ENCODE measurements at regions not wholly inside any gene's neighbourhood (a gene's known extent, or its start where the extent isn't known, plus 50 kb on each side); places are given as distances from the start of the nearest gene placed in this dataset.

- 53 to 60% methylated on average over 7 of the region's 7 CpGs for WGBS, 2 donors
- Histone ChIP-seq H3K4me1 (peaks cover 0 to 4% (median 2%) of the 10 kb centered on the region in 4 donors), H3K36me3 (no peaks in the 10 kb centered on the region), H3K4me3 (no peak overlapping the region), H3K9me3 (no peaks in the 10 kb centered on the region), H3K27me3 (no peaks in the 10 kb centered on the region), H3K27ac (peak overlapping the region in 2 of 4 donors; percentile 0 to 34)
- TF ChIP-seq EP300 (IDR thresholded peaks at IDR 0.05) (no peak), CTCF (IDR thresholded peaks at IDR 0.05) (no peak), POLR2AphosphoS5 (IDR thresholded peaks at IDR 0.05) (no peak), POLR2A (IDR thresholded peaks at IDR 0.05) (no peak)
- no peak for DNase-seq
- intact Hi-C loops (cut with DNase I): no loop called here
Measured at GRCh38 chr16:66150698-66151482, 215.6 kb upstream of the CDH5 start.

- H3K27me3 ChIP-seq: no peaks in the 10 kb centered on the region
- intact Hi-C loops (cut with DNase I): no loop called here
- TF ChIP-seq CTCF (IDR thresholded peaks at IDR 0.05): no peak
- no peak for TF ChIP-seq EP300 (IDR thresholded peaks at IDR 0.05)
- TF ChIP-seq POLR2AphosphoS5 (IDR thresholded peaks at IDR 0.05): no peak
- TF ChIP-seq POLR2A (IDR thresholded peaks at IDR 0.05): no peak
- H3K9me3 ChIP-seq: no peaks in the 10 kb centered on the region
- H3K36me3 ChIP-seq: no peaks in the 10 kb centered on the region
- no peak overlapping the region for H3K4me3 ChIP-seq
- no peaks in the 10 kb centered on the region for H3K4me1 ChIP-seq
- DNase-seq: no peak
- no peak overlapping the region for H3K27ac ChIP-seq
- WGBS, 2 donors: 86 to 88% methylated on average over 6 of the region's 6 CpGs
Measured at GRCh38 chr16:66147291-66147690, 219.2 kb upstream of the CDH5 start.

GRCh38 chr16:66146798-66147197, 219.7 kb upstream of the CDH5 start:
- Histone ChIP-seq H3K27ac (no peak overlapping the region), H3K9me3 (no peaks in the 10 kb centered on the region), H3K36me3 (no peaks in the 10 kb centered on the region), H3K4me1 (no peaks in the 10 kb centered on the region), H3K4me3 (no peak overlapping the region), H3K27me3 (no peaks in the 10 kb centered on the region)
- intact Hi-C loops (cut with DNase I): no loop called here
- DNase-seq: no peak
- 88 to 89% methylated on average over 9 of the region's 9 CpGs for WGBS, 2 donors
- TF ChIP-seq POLR2AphosphoS5 (IDR thresholded peaks at IDR 0.05) (no peak), POLR2A (IDR thresholded peaks at IDR 0.05) (no peak), CTCF (IDR thresholded peaks at IDR 0.05) (no peak), EP300 (IDR thresholded peaks at IDR 0.05) (no peak)

DNA sequence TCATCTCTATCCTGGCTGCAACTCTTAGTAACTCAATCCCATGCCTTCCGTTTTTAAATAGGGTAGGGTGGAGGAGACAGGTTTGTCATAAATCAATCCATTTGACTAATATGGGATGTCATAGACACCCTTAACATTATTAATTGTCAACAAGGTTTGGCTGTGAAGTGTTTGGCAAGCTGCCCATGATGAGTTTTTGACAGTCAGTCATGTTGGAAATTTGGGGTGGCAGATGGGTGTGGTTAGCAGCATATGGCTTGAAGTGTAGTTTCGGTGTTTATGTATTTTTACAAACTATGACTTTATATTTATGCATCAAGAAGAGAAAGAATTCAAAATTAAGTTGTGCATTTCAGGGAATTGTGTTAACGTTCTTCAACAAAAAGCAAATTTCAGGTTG, 221.8 kb upstream of the CDH5 start:
- 86 to 93% methylated on average over 3 of the region's 3 CpGs for WGBS, 2 donors
- DNase-seq: no peak
- TF ChIP-seq CTCF (IDR thresholded peaks at IDR 0.05): no peak
- no peak for TF ChIP-seq POLR2A (IDR thresholded peaks at IDR 0.05)
- TF ChIP-seq POLR2AphosphoS5 (IDR thresholded peaks at IDR 0.05): no peak
- TF ChIP-seq EP300 (IDR thresholded peaks at IDR 0.05): no peak

DNA sequence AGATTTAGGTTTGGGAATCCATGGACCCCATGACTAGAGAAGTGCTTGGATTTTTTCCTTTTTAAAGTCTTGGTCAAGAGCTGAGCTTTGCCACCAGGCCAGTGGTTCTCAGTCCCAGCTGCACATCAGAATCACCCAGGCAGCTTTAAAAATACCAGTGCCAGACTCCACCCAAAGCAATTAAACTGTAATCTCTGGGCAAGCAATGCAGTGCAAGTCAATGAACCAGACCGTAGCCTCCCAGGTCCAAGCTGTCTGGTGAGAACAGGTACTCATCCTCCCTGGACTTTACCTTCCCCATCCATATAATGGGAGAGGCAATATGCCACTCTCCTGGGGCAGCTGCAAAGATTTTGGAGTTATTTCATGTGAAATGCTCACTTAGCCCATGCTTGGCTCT, 223.1 kb upstream of the CDH5 start:
- no peak for DNase-seq
- Histone ChIP-seq H3K27ac (no peak overlapping the region), H3K27me3 (no peaks in the 10 kb centered on the region), H3K4me1 (no peaks in the 10 kb centered on the region), H3K9me3 (no peaks in the 10 kb centered on the region), H3K36me3 (no peaks in the 10 kb centered on the region), H3K4me3 (no peak overlapping the region)
- 22 to 74% methylated on average over 1 of the region's 1 CpG for WGBS, 2 donors
- TF ChIP-seq CTCF (IDR thresholded peaks at IDR 0.05) (no peak), EP300 (IDR thresholded peaks at IDR 0.05) (no peak), POLR2A (IDR thresholded peaks at IDR 0.05) (no peak), POLR2AphosphoS5 (IDR thresholded peaks at IDR 0.05) (no peak)
- intact Hi-C loops (cut with DNase I): no loop called here

More for the DNA sequence above, 221.8 kb upstream of the CDH5 start:
- intact Hi-C loops (cut with DNase I): no loop called here
- Histone ChIP-seq H3K4me1 (no peaks in the 10 kb centered on the region), H3K9me3 (no peaks in the 10 kb centered on the region), H3K4me3 (no peak overlapping the region), H3K27ac (no peak overlapping the region), H3K36me3 (no peaks in the 10 kb centered on the region), H3K27me3 (no peaks in the 10 kb centered on the region)
